ENCODE measurements at regions not wholly inside any gene's neighbourhood (a gene's known extent, or its start where the extent isn't known, plus 50 kb on each side); places are given as distances from the start of the nearest gene placed in this dataset.
"Not testable (repeated sequence)": the region's sequence is repeated elsewhere in the genome, so short reads cannot be mapped to it uniquely, and the experiment has no call there.

DNA sequence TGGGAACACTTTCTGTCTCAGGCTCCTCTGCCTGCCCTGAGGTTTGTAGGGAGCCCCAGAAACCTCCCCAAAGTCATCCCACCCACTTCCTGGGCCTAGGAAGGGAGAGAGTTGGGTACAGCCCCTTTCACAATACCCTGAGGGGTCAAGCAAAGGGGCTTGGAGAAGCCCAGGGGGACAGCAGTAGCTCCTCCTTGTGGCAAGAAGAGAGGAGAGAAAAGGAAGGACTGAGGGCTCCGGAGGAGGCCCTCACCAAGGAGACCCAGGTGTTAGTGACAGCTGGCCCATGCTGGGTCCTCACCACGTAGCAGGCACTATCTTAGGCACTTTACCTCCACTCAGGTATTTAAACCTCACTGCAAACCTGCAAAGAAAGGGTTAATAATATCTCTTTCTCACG is 112.8 kb downstream of the IRX5 start:
- DNase-seq = no peak

DNA sequence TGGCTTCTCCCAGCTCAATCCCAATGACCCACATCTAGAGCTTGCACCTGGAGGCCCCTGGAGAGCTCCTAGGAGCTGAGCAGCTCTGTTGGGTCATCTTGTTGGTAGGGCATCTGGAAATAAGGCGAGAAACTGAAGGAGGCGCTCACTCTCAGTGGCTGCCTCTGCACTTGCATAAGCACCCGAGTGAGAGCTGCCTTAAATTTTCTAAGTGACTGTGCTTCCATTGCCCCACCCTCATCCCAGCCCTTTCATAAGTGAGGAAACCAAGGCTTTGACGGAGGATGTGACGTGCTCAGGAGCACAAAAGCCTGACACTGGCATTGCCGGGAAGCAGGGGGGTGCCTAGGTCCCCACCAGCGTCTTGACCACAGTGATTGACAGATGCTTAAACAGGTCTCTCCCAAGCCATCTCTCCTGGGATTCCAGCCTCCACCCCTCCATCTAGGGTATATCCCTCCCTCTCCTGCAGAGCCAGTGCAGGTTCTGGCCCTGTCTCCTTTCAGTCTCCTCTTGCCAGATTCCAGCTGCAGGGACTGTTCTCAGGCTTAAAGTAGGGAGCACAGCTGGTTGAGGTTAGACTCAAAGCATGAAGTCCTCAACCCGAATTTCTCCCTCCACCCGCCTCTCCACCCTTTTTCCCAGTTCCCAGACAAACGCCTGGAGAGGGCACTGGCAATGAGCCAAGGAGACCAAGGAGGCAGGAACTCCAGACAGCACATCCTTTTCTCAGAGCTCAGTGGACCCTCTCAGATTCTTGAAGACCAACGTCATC is 113.7 kb downstream of the IRX5 start:
- DNase-seq = no peak

DNA sequence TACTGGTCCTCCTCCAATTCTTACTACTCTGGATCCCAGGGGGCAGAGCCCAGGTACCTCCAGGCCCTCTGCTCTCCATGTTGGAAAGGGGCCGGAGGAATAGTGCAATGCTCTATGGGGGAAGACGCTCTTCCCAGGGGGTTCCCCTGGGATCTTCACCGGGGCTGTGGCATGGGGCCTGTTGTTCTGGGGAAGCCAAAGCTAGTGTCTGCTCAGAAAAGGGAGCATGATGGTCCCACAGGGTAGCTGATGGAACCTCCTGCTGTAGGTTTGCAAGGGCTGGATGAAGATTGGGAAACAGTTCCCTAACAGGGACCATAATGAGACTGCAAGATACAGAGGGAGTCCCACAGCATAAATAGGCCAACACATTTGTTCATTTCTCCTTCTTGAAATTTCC is 114.7 kb downstream of the IRX5 start:
- DNase-seq = no peak

DNA sequence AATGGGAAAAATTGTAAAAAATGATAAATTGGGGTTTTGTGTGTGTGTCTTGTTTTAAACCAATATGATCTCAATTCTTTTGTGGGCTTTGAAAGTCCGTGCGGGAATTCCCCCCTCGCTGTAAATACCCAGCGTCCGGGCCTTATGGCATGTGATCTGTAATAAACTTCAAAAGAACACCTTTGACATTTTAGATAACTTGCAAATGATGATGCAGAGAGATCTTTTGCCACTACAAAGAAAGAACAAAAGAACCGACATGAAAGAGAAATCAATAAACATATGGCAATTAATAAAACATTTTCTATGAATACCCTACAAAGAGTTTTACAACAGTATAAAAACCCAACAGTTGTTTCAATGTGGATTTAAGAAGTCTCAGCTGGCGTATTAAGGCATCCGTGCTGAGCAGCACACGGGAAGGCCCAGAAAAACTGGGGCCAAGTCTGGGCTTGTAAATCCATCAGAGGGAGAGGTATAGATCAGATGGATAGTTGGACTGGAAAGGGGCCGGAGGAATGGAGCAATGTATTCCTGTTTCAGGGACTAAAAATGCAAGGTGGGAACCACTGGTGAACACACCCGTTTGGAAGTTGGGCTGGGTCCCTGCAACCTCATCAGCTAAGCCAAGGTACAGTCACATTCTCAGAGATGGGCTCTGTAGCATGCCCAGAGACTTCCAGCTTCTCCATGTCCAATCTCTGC is 115.2 kb downstream of the IRX5 start:
- DNase-seq = no peak

DNA sequence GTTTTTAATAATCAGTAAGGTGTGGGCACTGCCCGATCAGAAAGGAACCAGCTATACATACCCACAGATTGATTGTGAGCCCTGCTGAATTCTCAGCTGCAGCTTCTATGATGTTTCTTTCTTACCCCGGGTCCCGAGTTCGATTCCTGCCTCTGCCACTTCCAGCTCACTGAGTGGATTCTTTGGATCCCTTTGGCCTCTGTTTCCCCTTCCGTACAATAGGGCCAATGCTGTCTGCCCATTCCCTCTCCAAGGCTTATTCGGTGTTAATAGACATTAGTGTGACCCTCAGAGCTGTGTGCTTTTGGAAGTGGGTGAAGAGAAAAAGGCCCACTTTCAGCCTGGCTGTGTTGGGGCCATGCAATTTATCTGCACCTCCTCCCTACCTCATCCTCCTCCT is 115.8 kb downstream of the IRX5 start:
- DNase-seq = no peak

DNA sequence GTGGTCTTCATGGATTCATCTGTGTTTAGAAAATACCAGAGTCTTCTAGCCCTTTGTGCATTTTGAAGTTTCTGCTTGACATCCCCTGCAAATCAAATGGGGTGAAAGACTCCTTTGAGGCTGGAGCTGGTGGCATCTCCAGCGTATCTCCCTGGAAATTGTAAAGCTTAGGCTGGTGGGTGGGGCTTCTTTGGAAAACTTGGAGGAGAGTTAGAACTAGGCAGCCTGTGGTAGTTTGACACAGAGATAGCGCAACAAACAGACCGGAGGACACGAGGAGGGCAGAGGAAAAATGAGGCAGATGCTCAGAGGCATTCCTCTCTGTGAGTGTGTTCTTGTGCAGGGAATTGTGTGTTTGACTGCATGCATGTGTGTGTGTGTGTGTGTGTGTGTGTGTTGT is 116.3 kb downstream of the IRX5 start:
- DNase-seq = no peak

DNA sequence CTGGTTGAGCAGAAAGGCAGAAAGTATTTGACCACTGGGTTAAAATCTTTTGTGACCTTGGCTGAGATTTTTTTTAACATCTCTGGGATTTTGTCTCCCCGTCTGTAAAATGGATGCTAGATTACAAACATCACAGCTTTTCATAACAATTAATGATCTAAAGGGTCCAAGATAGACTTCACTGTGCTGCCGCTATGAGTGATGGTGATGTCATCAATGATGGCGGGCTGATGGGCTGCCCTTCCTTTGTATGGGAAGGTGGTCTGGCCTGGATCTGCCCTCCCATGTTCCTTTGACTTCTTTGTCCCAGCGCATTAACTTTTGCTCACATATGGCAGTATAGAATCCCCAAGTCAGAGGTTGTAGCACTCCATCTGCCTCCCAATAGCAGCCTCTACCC is 116.7 kb downstream of the IRX5 start:
- no peak for DNase-seq

DNA sequence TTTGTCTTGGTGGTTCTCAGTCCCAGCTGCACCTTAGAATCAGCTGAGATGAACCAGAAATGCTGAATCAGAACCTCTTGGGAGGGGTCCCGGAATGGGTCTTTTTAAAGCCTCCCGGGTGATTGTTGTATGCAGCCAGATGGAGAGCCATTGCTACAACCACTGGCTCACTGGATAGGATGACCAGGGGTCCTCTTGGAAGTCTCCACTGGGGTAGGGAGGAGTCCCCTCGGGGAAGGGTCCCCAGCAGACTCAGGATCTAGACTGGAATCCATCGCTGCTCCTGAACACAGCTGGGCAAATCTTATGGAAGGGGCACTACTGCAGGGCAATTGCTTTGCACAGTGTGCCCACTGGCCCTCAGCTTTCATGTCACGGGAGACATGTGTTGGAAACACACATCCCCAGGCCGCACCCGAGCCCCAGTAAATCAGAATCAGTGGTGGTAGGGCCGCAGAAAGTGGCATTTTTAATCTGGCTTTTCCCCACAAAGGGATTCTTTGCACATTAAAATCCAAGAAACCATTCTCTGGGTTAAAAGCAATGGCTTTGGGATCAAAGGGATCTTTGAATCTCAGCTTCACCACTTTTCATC is 117.3 kb downstream of the IRX5 start:
- DNase-seq = no peak

DNA sequence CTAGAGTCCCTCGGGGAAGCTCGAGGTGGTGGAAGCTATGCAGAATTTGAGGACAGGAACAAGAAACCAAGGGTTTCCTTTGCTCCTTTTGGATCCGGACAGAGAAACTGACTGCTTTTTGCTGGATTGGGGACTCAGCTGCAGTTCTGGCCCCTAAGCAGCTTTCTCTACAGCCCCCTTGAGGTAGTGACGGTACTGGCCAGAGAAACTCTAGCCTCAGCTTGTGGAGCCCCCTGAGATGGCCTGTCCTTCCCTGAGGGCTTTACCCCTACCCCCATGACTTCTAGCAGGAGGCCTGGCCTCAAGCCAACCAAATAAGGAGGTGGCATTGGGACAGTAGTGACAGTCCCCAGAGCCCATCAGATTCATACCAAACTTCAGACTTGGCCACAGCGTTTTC is 118.1 kb downstream of the IRX5 start:
- no peak for DNase-seq

DNA sequence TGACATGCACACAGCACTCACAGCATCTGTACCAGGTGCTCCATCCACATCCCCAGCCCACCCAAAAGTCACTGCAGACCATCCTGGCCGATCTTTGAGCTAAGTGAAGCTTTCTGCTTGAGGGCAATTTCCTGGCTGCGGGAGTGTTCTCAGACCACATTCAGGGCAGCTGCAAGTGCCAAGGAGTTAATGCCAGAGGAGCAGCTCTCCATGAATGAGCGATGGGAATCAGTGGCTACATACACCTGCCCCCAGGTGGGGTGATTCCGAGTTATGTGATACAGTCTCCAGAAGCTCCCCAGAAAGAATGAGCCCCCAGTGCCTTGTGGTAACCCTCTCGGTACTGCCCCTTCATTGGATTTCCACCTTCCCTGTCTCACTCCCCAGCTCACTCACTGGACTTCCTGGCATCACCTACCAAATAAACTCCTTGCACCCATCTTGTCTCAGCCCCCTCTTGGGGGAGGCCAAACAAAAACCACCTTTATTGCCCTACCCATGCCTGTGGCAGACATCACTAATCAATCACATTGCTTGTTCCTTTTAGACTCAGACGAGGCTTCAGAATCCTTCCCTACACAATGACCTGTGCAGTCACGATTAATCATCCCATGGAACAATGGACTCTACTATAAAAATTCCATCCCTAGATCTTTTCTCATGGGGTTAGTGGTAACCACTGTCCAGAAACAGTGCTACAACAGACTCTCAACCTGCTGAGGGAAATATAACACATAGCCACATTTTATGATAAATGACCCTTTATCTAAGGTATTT is 121.1 kb downstream of the IRX5 start:
- DNase-seq = no peak

DNA sequence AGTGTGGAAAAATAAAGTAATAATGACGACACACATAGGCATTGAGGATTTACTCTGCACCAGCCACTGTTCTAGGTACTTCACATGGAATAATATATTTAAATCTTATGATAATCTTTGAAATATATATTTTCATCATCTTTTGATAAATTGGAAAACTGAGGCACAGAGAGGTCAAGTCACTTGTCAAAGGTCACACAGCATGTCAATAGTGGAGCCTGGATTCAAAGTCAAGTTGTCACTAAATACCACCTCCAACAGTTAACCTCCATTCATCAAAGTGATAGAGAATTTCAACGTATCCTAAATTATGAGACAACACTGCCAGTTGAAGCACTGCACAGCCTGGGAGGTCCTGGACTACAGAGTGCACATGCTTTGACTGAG is 121.7 kb downstream of the IRX5 start:
- no peak for DNase-seq

DNA sequence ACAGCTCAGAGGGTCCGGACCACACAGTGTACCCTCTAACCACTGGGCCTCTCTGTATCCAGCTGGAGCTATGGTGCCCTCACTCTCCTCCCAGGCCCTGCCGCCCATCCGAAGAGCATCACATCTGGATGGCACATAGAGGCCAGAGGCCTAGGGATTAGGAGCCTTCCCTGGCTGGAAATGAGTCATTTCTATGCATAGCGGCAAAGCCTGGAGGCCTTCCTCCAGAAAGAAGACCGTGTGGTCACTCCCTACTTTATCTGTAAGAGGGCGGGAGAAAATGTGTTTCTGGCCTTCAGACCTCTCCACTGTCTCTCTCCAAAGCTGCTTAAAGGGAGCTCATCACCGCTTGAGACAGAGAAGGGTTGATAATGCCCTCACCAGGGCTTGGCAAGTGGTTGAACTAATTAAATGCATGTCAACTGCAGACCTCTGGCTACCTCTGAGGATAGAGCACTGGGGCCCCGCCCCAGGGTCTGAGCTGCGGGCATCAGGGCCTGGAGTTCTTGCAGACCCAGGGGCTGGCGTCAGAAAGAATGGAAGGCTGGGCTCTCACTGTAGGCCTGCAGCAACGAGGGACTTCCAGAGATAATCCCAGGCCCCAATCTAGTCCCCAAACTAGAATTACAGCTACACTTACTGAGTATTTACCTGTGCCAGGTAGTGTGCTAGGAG is 122.2 kb downstream of the IRX5 start:
- DNase-seq = no peak

DNA sequence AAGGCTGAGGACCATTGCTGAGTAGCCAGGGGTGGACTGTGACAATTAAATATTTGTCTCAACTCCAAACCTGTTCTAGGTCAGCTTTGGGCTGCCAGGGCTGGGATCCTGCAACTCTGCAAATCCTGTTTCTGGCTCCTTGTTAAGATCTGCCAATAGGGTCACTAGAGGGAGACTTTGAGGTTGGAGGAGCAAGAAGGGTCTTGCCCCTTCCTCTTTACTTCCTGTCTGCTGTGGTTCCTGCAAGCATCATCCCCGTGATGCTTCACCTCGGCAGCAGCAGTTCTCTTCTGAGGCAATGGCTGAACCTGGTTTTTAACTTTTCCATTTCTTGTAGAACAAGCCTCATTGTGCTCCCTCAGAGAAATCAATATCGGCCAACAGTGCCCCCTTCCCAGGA is 124.6 kb downstream of the IRX5 start:
- no peak for DNase-seq

DNA sequence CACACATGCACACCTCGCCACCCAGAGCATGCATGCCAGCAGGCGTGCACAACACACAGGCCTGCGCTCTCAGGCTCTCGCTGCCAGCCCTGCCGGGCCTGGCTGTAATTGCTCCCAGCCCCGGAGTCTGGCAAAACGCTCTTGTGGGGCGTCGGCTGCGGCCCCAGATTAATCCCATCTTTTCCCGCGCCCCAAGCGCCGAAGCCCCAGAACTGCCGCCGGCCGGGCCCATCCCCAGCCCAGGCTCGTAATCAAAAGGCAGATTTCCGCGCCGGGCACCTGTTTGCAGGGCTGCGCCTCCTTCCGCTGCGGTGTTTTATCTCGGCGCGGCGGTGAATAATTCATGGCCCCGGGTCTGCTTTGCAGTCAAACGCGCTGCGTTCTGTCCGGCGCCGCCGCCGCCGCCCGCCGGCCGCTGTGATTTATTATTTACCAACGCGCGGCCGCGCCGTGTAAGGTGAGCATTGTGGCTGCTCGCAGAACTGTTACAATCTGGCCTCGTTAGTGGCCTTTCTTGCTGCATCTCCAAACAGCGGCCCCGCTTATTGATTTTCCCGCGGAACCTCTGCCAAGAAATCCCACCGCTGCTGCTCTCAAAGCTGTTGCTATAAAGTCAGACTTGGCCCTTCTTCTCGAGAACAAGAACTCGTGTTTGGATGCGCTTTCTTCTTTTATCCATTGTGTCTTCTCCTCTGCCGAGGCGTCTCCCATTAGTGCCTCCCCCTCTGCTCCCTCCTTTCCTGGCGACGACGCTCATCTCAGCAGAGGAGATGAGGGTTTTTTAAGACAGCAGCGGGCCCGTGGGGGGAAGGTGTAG is 126.1 kb downstream of the IRX5 start:
- no peak for DNase-seq

DNA sequence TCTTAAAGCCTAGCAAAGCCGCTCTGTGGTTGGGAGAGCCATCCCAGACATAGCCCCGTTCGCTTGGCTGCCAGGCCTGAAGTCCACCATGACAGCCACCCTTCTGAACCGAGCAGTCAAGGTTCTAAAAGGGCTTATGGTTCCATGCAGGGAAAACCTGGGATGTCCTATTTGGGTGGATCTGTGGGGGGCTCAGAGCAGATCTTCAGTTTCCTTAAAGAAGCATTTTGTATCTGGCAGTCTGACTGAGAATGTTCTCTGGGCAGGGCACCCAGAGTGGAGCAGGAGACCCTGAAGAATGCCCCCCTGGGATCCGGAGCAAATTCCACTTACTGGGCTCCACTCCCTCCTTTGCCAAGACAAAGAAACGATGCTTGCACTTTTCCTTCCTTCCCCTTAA is 127.2 kb downstream of the IRX5 start:
- DNase-seq = no peak

DNA sequence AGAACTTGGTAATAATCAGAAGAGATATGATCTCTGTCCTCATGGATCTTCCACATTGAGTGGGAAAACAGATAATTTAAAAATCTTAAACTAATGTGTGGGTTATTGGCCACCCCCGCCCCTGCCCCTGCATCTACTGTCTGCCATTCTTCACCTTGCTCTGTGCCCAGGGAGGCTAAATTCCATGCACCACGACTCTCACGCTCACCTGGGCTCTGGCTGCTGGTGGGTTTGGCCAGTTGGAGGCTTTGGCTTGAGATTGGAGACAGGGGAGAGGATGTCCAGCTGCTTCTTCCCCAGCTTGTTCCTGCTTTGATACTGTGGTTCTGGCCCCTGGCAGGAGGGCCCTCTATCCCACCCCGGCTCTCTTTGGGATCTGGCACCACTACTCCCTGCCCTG is 127.9 kb downstream of the IRX5 start:
- no peak for DNase-seq

DNA sequence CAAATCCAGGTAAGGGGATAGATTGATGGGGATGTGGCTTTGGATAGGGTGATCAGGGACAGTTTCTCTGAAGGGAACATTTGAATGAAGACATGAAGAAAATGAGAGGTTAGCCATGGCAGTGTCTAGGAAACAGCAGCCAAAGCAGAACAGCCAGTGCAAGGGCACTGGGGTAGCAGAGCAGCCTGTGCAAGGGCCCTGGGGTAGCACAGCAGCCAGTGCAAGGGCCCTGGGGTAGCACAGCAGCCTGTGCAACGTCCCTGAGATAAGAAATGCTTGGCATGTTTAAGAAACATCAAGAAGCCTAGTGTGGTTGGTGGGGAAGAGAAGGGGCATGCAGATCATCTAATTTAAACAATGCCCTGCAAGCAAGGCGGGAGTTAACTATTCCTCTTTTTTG is 128.5 kb downstream of the IRX5 start:
- DNase-seq = no peak

DNA sequence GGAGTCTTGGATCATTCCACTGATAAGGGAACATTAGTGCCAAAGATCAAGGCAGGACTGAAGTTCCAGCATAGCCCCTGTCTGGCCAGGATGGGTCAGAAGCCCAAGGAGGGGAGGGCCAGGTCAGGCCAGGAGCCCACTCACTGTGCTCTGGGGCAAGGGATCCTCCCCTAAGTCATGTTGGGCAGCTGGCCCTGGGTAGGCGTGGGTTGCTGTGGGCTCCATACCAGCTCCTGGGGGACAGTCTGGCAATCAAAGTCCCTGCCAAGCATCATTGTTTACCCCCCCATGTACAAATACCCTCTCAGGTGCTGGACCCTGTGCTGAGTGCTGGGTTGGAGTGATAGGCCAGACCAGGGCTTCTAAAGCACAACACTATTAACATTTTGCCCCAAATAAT is 130.5 kb downstream of the IRX5 start:
- no peak for DNase-seq

DNA sequence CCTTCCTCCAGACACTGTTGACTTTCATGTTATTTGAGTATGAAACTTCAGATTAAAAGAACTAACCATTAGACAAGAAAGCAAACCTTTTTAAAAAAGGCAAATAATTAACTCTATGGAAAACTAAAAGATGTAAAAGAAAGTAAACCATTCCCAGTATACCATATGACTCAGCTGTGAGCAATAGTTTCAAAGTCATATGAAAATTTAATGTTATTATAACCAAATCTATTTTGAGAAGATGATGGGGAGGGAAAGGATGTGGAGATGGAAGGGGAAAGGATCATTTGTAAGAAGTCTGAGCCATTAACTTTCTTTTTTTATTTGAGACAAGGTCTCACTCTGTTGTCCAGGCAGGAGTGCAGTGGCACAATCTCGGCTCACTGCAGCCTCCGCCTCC is 131.8 kb downstream of the IRX5 start:
- no peak for DNase-seq

DNA sequence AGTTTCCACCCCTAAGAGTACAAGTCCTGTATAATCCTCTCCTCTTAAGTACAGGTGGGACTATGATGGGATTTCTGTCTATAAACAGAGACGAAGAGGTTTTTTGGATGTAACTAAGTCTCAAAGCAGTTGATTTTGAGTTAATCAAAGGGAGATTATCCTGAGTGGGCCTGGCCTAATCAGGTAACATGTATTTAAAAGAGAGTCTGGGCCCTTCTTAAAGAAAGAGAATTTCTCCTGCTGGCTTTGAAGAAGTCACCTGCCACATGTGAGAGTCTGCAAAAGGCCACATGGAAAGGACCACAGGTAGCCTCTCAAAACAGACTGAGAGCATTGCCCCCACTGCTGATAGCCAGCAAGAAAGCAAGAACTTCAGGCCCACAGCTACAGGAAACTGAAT is 142.3 kb downstream of the IRX5 start:
- DNase-seq = no peak

DNA sequence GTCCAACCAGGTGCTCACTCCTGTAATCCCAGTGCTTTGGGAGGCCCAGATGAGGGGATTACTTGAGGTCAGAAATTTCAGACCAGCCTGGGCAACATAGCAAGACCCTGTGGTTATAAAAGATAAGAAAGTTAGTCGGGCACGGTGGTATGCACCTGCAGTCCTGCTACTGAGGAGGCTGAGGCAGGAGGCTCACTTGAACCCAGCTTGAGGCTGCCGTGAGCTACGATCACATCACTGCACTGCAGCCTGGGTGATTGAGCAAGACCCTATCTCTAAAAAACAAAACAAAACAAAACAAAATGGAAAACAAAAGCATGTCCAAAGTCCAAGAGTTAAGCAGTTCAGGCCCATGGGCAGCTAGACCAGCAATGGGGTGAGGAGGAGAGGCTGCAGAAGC is 143.2 kb downstream of the IRX5 start:
- DNase-seq = no peak

DNA sequence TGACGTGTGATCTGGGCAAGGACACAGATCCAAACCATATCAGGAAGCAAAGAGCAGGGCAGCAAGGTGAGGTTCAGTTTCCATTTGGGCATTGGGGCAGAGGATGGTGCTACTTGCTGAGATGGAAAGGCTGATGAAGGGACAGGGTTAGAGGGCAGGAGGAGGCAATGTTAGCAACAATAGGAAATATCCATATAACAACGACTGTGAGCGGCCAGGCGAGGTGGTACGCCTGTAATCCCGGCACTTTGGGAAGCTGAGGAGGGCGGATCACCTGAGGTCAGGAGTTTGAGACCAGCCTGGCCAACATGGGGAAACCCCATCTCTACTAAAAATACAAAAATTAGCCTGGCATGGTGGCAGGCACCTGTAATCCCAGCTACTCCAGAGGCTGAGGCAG is 144.5 kb downstream of the IRX5 start:
- DNase-seq = not testable (repeated sequence)
